ENCODE measurements at regions not wholly inside any gene's neighbourhood (a gene's known extent, or its start where the extent isn't known, plus 50 kb on each side); places are given as distances from the start of the nearest gene placed in this dataset.

- TF ChIP-seq CTCF (IDR thresholded peaks at IDR 0.05) (no peak), POLR2A (IDR thresholded peaks at IDR 0.05) (no peak)
Observed at GRCh38 chr5:57103317-57103907, 70.4 kb upstream of the GPBP1 start.

Measured in thyroid gland (tissue), 4 donors.